VCaP (cell line): ENCODE measurements at regions not wholly inside any gene's neighbourhood (a gene's known extent, or its start where the extent isn't known, plus 50 kb on each side); places are given as distances from the start of the nearest gene placed in this dataset.

Experiments
- H3K27ac ChIP-seq: fragments of 450-650 bp; 2 replicates; pipeline ENCODE4 v1.5.1; 2017
- CTCF ChIP-seq: fragments of 450-650 bp; conservative IDR thresholded peaks from 2 replicates; pipeline ENCODE4 v1.5.1; 2017; ENCODE audit warnings: mild to moderate bottlenecking, moderate library complexity

GRCh38 chr9:111258209-111258874 lies 71.7 kb downstream of the OR2K2 start:
- no peak for TF ChIP-seq CTCF
- H3K27ac ChIP-seq, result no peak overlapping the region

GRCh38 chr9:111253742-111254437 lies 76.1 kb downstream of the OR2K2 start:
- no peak for TF ChIP-seq CTCF
- H3K27ac ChIP-seq, result no peak overlapping the region

GRCh38 chr9:111250875-111251842 lies 78.9 kb downstream of the OR2K2 start:
- H3K27ac ChIP-seq, result no peak overlapping the region
- TF ChIP-seq CTCF, result no peak

GRCh38 chr9:111237447-111237846 lies 92.6 kb downstream of the OR2K2 start:
- no peak for TF ChIP-seq CTCF
- H3K27ac ChIP-seq, result no peak overlapping the region

GRCh38 chr9:111236332-111236731 lies 93.7 kb downstream of the OR2K2 start:
- no peak for TF ChIP-seq CTCF

GRCh38 chr9:111233963-111234362 lies 96.1 kb downstream of the OR2K2 start:
- no peak for TF ChIP-seq CTCF
- no peak overlapping the region for H3K27ac ChIP-seq

More at GRCh38 chr9:111236332-111236731, 93.7 kb downstream of the OR2K2 start:
- no peak overlapping the region for H3K27ac ChIP-seq
